ENCODE measurements at regions not wholly inside any gene's neighbourhood (a gene's known extent, or its start where the extent isn't known, plus 50 kb on each side); places are given as distances from the start of the nearest gene placed in this dataset.
"Not testable (repeated sequence)": the region's sequence is repeated elsewhere in the genome, so short reads cannot be mapped to it uniquely, and the experiment has no call there.

GRCh38 chr6:21874372-21874771, 280.8 kb downstream of the SOX4 start:
- FAIRE-seq (no peak), DNase-seq (ENCODE audit: low read depth, low spot score) (no peak)
- TF ChIP-seq CTCF (optimal IDR thresholded peaks at IDR 0.05 in 1 of 3, IDR thresholded peaks at IDR 0.05 in 1 of 3, conservative IDR thresholded peaks at IDR 0.05 in 1 of 3; ENCODE audit: extremely low read depth in 1 of 3, insufficient read depth in 2 of 3, low read length in 3 of 3), result no peak
- no peak for TF ChIP-seq EZH2 (IDR thresholded peaks at IDR 0.05; ENCODE audit: low read length)
- Histone ChIP-seq H3K4me2 (ENCODE audit: control insufficient read depth, extremely low read depth, insufficient read depth, low read depth, low read length) (no peak overlapping the region), H3K27ac (ENCODE audit: control insufficient read depth, insufficient read depth, low read length) (no peak overlapping the region), H3K27me3 (ENCODE audit: control insufficient read depth, extremely low read depth, insufficient read depth, low read length) (no peaks in the 10 kb centered on the region), H3K9me1 (ENCODE audit: control insufficient read depth, extremely low read depth, insufficient read depth, low read length) (peaks cover 2% of the 10 kb centered on the region), H2AFZ (ENCODE audit: control insufficient read depth, low read length) (no peak overlapping the region), H3K9me3 (ENCODE audit: control insufficient read depth, low read depth, low read length) (no peaks in the 10 kb centered on the region), H3K79me2 (ENCODE audit: control insufficient read depth, insufficient read depth, low read length) (no peaks in the 10 kb centered on the region), H3K4me3 (ENCODE audit: control insufficient read depth in 2 of 3, extremely low read depth in 1 of 3, insufficient read depth in 2 of 3, low read depth in 1 of 3, low read length in 3 of 3) (no peak overlapping the region), H4K20me1 (ENCODE audit: control insufficient read depth, extremely low read depth, insufficient read depth, low read length) (no peaks in the 10 kb centered on the region), H3K9ac (ENCODE audit: control insufficient read depth, extremely low read depth, insufficient read depth, low read length) (no peak overlapping the region), H3K36me3 (ENCODE audit: control insufficient read depth in 2 of 2, extremely low read depth in 1 of 2, insufficient read depth in 2 of 2, low read length in 2 of 2) (no peaks in the 10 kb centered on the region), H3K4me1 (ENCODE audit: control insufficient read depth, extremely low read depth, insufficient read depth, low read length) (peaks cover 21% of the 10 kb centered on the region)
- dilution Hi-C loops (cut with MboI; ENCODE audit: extremely low pct_ligation_motif_present, low sequenced_read_pairs), result no loop called here

- H3K9me1 ChIP-seq (ENCODE audit: control insufficient read depth, extremely low read depth, insufficient read depth, low read length); H3K9ac ChIP-seq (ENCODE audit: control insufficient read depth, extremely low read depth, insufficient read depth, low read length); dilution Hi-C loops (cut with MboI; ENCODE audit: extremely low pct_ligation_motif_present, low sequenced_read_pairs); FAIRE-seq; H3K4me1 ChIP-seq (ENCODE audit: control insufficient read depth, extremely low read depth, insufficient read depth, low read length); H2AFZ ChIP-seq (ENCODE audit: control insufficient read depth, low read length); H3K79me2 ChIP-seq (ENCODE audit: control insufficient read depth, insufficient read depth, low read length); H4K20me1 ChIP-seq (ENCODE audit: control insufficient read depth, extremely low read depth, insufficient read depth, low read length); H3K9me3 ChIP-seq (ENCODE audit: control insufficient read depth, low read depth, low read length); H3K4me2 ChIP-seq (ENCODE audit: control insufficient read depth, extremely low read depth, insufficient read depth, low read depth, low read length); H3K4me3 ChIP-seq (ENCODE audit: control insufficient read depth in 2 of 3, extremely low read depth in 1 of 3, insufficient read depth in 2 of 3, low read depth in 1 of 3, low read length in 3 of 3); DNase-seq (ENCODE audit: low read depth, low spot score); H3K36me3 ChIP-seq (ENCODE audit: control insufficient read depth in 2 of 2, extremely low read depth in 1 of 2, insufficient read depth in 2 of 2, low read length in 2 of 2); H3K27me3 ChIP-seq (ENCODE audit: control insufficient read depth, extremely low read depth, insufficient read depth, low read length); H3K27ac ChIP-seq (ENCODE audit: control insufficient read depth, insufficient read depth, low read length): not testable (repeated sequence)
These were observed 283.5 kb downstream of the SOX4 start for GRCh38 chr6:21877037-21877436.

GRCh38 chr6:21880249-21880648, 286.7 kb downstream of the SOX4 start:
- H3K27ac ChIP-seq (ENCODE audit: control insufficient read depth, insufficient read depth, low read length); H3K79me2 ChIP-seq (ENCODE audit: control insufficient read depth, insufficient read depth, low read length); H3K27me3 ChIP-seq (ENCODE audit: control insufficient read depth, extremely low read depth, insufficient read depth, low read length); H3K9ac ChIP-seq (ENCODE audit: control insufficient read depth, extremely low read depth, insufficient read depth, low read length); H3K9me1 ChIP-seq (ENCODE audit: control insufficient read depth, extremely low read depth, insufficient read depth, low read length); DNase-seq (ENCODE audit: low read depth, low spot score); H3K9me3 ChIP-seq (ENCODE audit: control insufficient read depth, low read depth, low read length); H3K4me3 ChIP-seq (ENCODE audit: control insufficient read depth in 2 of 3, extremely low read depth in 1 of 3, insufficient read depth in 2 of 3, low read depth in 1 of 3, low read length in 3 of 3); H3K4me2 ChIP-seq (ENCODE audit: control insufficient read depth, extremely low read depth, insufficient read depth, low read depth, low read length); H3K4me1 ChIP-seq (ENCODE audit: control insufficient read depth, extremely low read depth, insufficient read depth, low read length); dilution Hi-C loops (cut with MboI; ENCODE audit: extremely low pct_ligation_motif_present, low sequenced_read_pairs); H4K20me1 ChIP-seq (ENCODE audit: control insufficient read depth, extremely low read depth, insufficient read depth, low read length); H3K36me3 ChIP-seq (ENCODE audit: control insufficient read depth in 2 of 2, extremely low read depth in 1 of 2, insufficient read depth in 2 of 2, low read length in 2 of 2); FAIRE-seq; H2AFZ ChIP-seq (ENCODE audit: control insufficient read depth, low read length): not testable (repeated sequence)

Data from keratinocyte (primary cell).